GM18951 (cell line): ENCODE measurements at regions not wholly inside any gene's neighbourhood (a gene's known extent, or its start where the extent isn't known, plus 50 kb on each side); places are given as distances from the start of the nearest gene placed in this dataset.

Experiments
- POLR2A ChIP-seq: IDR thresholded peaks from 4 replicates; pipeline ENCODE4 v1.6.1; 2011; ENCODE audit warnings: mild to moderate bottlenecking; ENCODE audit not compliant: insufficient read length, insufficient read depth; ENCODE audit errors: extremely low read depth
- in situ Hi-C: fragments of 300-500 bp; cut with MboI; formaldehyde crosslinking; loops from one replicate; pipeline ENCODE4 v1.12.0; 2022; ENCODE audit warnings: low sequenced_read_pairs, mixed read lengths, inconsistent platforms; ENCODE audit not compliant: unreplicated experiment

GRCh38 chr5:99315413-99316183, 386.8 kb upstream of the CHD1 start:
- in situ Hi-C loops = no loop called here
- TF ChIP-seq POLR2A = no peak

- no peak for TF ChIP-seq POLR2A
- in situ Hi-C loops = no loop called here
These were observed 385.9 kb upstream of the CHD1 start for GRCh38 chr5:99314721-99315120.

GRCh38 chr5:99308131-99308530, 379.3 kb upstream of the CHD1 start:
- no peak for TF ChIP-seq POLR2A
- in situ Hi-C loops = no loop called here

- in situ Hi-C loops = no loop called here
- TF ChIP-seq POLR2A = no peak
These were observed 376.3 kb upstream of the CHD1 start for GRCh38 chr5:99305045-99305580.

- in situ Hi-C loops = no loop called here
- TF ChIP-seq POLR2A = no peak
These were observed 356.8 kb upstream of the CHD1 start for GRCh38 chr5:99285606-99286005.

GRCh38 chr5:99275128-99275527, 346.3 kb upstream of the CHD1 start:
- in situ Hi-C loops = no loop called here
- no peak for TF ChIP-seq POLR2A

- TF ChIP-seq POLR2A = no peak
- in situ Hi-C loops = no loop called here
These were observed 343.8 kb upstream of the CHD1 start for GRCh38 chr5:99272576-99272975.

GRCh38 chr5:99258819-99259218, 330.0 kb upstream of the CHD1 start:
- in situ Hi-C loops = no loop called here

GRCh38 chr5:99248066-99248465, 319.3 kb upstream of the CHD1 start:
- no peak for TF ChIP-seq POLR2A
- in situ Hi-C loops = no loop called here

More at GRCh38 chr5:99258819-99259218, 330.0 kb upstream of the CHD1 start:
- TF ChIP-seq POLR2A = no peak

GRCh38 chr5:99247346-99247745, 318.5 kb upstream of the CHD1 start:
- no peak for TF ChIP-seq POLR2A
- in situ Hi-C loops = no loop called here

- in situ Hi-C loops = no loop called here
These were observed 314.3 kb upstream of the CHD1 start for GRCh38 chr5:99243111-99243510.

GRCh38 chr5:99239826-99240360, 311.1 kb upstream of the CHD1 start:
- TF ChIP-seq POLR2A = no peak
- in situ Hi-C loops = no loop called here

More at GRCh38 chr5:99243111-99243510, 314.3 kb upstream of the CHD1 start:
- TF ChIP-seq POLR2A = no peak

GRCh38 chr5:99191206-99191745, 262.5 kb upstream of the CHD1 start:
- in situ Hi-C loops = no loop called here
- no peak for TF ChIP-seq POLR2A

GRCh38 chr5:99187611-99188010, 258.8 kb upstream of the CHD1 start:
- no peak for TF ChIP-seq POLR2A
- in situ Hi-C loops = no loop called here

- in situ Hi-C loops = no loop called here
- no peak for TF ChIP-seq POLR2A
These were observed 250.4 kb upstream of the CHD1 start for GRCh38 chr5:99179206-99179605.
